ENCODE measurements at regions not wholly inside any gene's neighbourhood (a gene's known extent, or its start where the extent isn't known, plus 50 kb on each side); places are given as distances from the start of the nearest gene placed in this dataset.

- H3K9me3 Mint-ChIP-seq = no peaks in the 10 kb centered on the region; a peak in 1 of 5 replicates
- H3K4me1 Mint-ChIP-seq = peaks cover 0 to 4% of the 10 kb centered on the region in 2 experiments; a peak in 1 of 4 replicates
- H3K4me3 Mint-ChIP-seq = no peak overlapping the region
- H3K4me1 ChIP-seq (ENCODE audit: insufficient read depth, low read length) = no peaks in the 10 kb centered on the region
- H2BK15ac ChIP-seq (ENCODE audit: low read depth, low read length) = no peak overlapping the region
- DNase-seq = no peak
- H2AK5ac ChIP-seq (ENCODE audit: insufficient read length, low read length) = no peak overlapping the region
- no peaks in the 10 kb centered on the region for H3K27me3 ChIP-seq (ENCODE audit: insufficient read depth, low read length)
- peaks cover 4% of the 10 kb centered on the region for H3K27me3 Mint-ChIP-seq (ENCODE audit: low read depth)
- WGBS (ENCODE audit: extremely low coverage, insufficient read length, low lambda C conversion rate) = no CpG with 5 or more reads among the region's 5 CpGs
- no peak overlapping the region for H3K9ac ChIP-seq (ENCODE audit: extremely low read depth, insufficient read length, low read length)
- H3K27ac Mint-ChIP-seq = no peak overlapping the region; a peak in 1 of 7 replicates
- H2BK12ac ChIP-seq (ENCODE audit: insufficient read length, low read depth, low read length) = no peak overlapping the region
- no peak overlapping the region for H3K18ac ChIP-seq (ENCODE audit: insufficient read length, low read depth, low read length)
- no peak overlapping the region for H3K23ac ChIP-seq (ENCODE audit: insufficient read length, low read depth, low read length)
- no peak overlapping the region for H3K14ac ChIP-seq (ENCODE audit: insufficient read depth, low read length)
- no peak overlapping the region for H4K8ac ChIP-seq (replicated peaks; ENCODE audit: insufficient read length, low read depth, low read length)
- no peak overlapping the region for H3K56ac ChIP-seq (ENCODE audit: insufficient read length, low read depth, low read length)
- no peak overlapping the region for H3K4me2 ChIP-seq (ENCODE audit: insufficient read depth, insufficient read length, low read length)
- no peak overlapping the region for H4K5ac ChIP-seq (ENCODE audit: insufficient read length, low read depth, low read length)
- H2BK20ac ChIP-seq (ENCODE audit: low read depth, low read length, poor library complexity, severe bottlenecking) = no peak overlapping the region
- no peaks in the 10 kb centered on the region for H3K9me3 ChIP-seq (ENCODE audit: control insufficient read depth, low read depth, low read length)
- no peaks in the 10 kb centered on the region for H4K20me1 ChIP-seq (ENCODE audit: control insufficient read depth, insufficient read depth, insufficient read length)
- H3K4ac ChIP-seq (ENCODE audit: low read depth, low read length) = no peak overlapping the region
- H2BK5ac ChIP-seq (ENCODE audit: insufficient read length, low read length) = no peak overlapping the region
- H4K91ac ChIP-seq (ENCODE audit: insufficient read length, low read depth, low read length) = no peak overlapping the region
- H3K79me2 ChIP-seq (ENCODE audit: insufficient read depth, low read length) = no peaks in the 10 kb centered on the region
- H3K23me2 ChIP-seq (ENCODE audit: insufficient read length, low read depth, low read length, poor library complexity, severe bottlenecking) = no peaks in the 10 kb centered on the region
- no peak overlapping the region for H3T11ph ChIP-seq (ENCODE audit: low read length)
- no peaks in the 10 kb centered on the region for H3K79me1 ChIP-seq (ENCODE audit: insufficient read depth, low read depth, low read length, poor library complexity, severe bottlenecking)
- no peak overlapping the region for H2AFZ ChIP-seq (ENCODE audit: low read length)
- no peak overlapping the region for H2BK120ac ChIP-seq (ENCODE audit: low read depth, low read length, poor library complexity, severe bottlenecking)
- no peak for TF ChIP-seq CTCF (conservative IDR thresholded peaks at IDR 0.05)
- no peak overlapping the region for H3K27ac ChIP-seq (ENCODE audit: insufficient read length, low read depth, low read length)
- H3K36me3 Mint-ChIP-seq (ENCODE audit: insufficient read depth in 1 of 3, low read depth in 3 of 3) = no peaks in the 10 kb centered on the region; a peak in 2 of 7 replicates
Measured at GRCh38 chr2:8028981-8029380, 652.9 kb upstream of the ID2 start.

All from H9 (cell line).